GM10248 (cell line): ENCODE measurements at regions not wholly inside any gene's neighbourhood (a gene's known extent, or its start where the extent isn't known, plus 50 kb on each side); places are given as distances from the start of the nearest gene placed in this dataset.

Source experiments
- CTCF ChIA-PET: fragments of 300-600 bp; sonication (Branson Sonifier 250); formaldehyde crosslinking; extraction: SDS; loops from one replicate; lab custom pipeline; 2021; ENCODE audit warnings: antibody characterized with exemption; lab: Yijun Ruan, JAX
- POLR2A ChIA-PET: fragments of 350-650 bp; sonication (Branson Sonifier 250); formaldehyde crosslinking; extraction: SDS; loops from one replicate; lab custom pipeline; 2020; ENCODE audit warnings: antibody characterized with exemption; lab: Yijun Ruan, JAX
- DNase-seq: peaks from one replicate; pipeline ENCODE4 v3.0.0; 2012; ENCODE audit errors: extremely low spot score
- CTCF ChIP-seq: IDR thresholded peaks from 2 replicates; pipeline ENCODE4 v1.5.1; 2012; ENCODE audit warnings: mild to moderate bottlenecking, low read depth; ENCODE audit errors: extremely low read depth, missing control alignments, control extremely low read depth

- ChIA-PET POLR2A (no interaction called here), CTCF (no interaction called here)
- TF ChIP-seq CTCF: no peak
Observed at GRCh38 chr14:85897808-85898207, 367.9 kb downstream of the FLRT2 start.

DNA sequence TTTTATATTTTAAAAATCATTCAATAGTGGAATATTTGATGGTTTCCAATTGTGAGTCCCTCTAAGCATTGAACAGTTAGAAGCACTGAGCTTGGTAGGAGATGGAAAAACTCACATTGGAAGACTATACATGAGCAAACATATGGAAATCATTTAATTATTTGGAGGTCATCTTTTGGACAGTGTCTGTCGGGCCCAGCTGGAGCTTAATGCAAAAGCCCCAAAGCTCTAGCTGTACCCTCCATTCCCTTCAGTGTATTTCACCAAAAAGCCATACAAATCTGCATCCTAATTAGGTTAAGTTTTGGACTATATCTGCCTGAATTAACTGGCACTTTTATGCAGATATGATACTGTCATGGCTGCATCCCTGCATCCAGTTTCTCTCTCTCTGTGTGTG, 365.7 kb downstream of the FLRT2 start:
- no peak for TF ChIP-seq CTCF
- CTCF ChIA-PET: no interaction called here
- DNase-seq: no peak
- POLR2A ChIA-PET: no interaction called here

More at GRCh38 chr14:85897808-85898207, 367.9 kb downstream of the FLRT2 start:
- no peak for DNase-seq

GRCh38 chr14:85892251-85892650, 362.3 kb downstream of the FLRT2 start:
- POLR2A ChIA-PET: no interaction called here
- CTCF ChIA-PET: no interaction called here
- no peak for TF ChIP-seq CTCF
- DNase-seq: no peak

- no peak for TF ChIP-seq CTCF
- DNase-seq: no peak
- POLR2A ChIA-PET: no interaction called here
- CTCF ChIA-PET: interaction anchor here (0.8 to 1.1 kb wide), 2 partner anchors 33 to 112 kb away, joined by 3 read pairs; no protein-coding TSS in a partner anchor
Observed at GRCh38 chr14:85883966-85884365, 354.0 kb downstream of the FLRT2 start.

DNA sequence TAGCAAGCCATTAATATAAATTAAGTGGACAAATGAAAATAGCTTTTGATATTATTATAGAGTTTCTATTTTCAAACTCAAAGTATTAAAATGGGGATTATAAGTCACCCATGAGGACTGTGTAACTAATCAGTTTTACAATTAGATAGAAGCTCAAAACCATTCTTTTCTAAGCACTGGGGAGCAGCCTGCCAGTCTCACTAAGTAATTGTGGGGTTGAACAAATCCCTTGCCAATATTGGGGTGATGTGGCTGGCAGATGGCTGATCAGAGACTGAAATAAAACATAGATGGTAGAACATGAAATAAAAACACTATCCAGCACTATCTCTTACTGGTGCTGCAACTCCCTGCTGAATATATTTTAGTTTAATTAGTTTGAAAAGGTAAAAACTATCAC, 353.2 kb downstream of the FLRT2 start:
- DNase-seq: no peak
- ChIA-PET POLR2A (no interaction called here), CTCF (interaction anchor here (1.1 kb wide), 1 partner anchor 33 kb away, joined by 3 read pairs; no protein-coding TSS in a partner anchor)
- no peak for TF ChIP-seq CTCF

DNA sequence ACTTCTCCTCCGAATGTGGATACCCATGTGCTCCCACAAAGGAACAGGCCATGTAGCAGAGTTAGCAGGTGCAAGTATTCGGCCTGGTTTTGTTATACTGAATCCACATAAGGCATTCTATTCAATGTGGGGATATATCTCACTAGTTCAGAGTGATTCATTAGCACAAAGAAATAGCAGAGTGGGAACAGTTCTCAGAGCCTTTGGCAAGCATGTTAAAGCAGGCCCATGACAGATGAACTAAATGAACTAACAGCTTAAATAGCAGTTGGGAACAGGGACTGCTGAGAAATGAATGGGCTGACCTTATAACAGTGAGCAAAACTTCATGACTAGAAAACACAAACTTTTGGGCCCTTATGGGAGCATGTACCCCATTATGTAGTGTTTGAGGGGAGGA, 352.0 kb downstream of the FLRT2 start:
- ChIA-PET POLR2A (no interaction called here), CTCF (no interaction called here)
- no peak for TF ChIP-seq CTCF
- no peak for DNase-seq

GRCh38 chr14:85878874-85879273, 348.9 kb downstream of the FLRT2 start:
- CTCF ChIA-PET: no interaction called here
- POLR2A ChIA-PET: no interaction called here
- TF ChIP-seq CTCF: no peak
- DNase-seq: no peak
